GM13976 (cell line): ENCODE measurements at regions not wholly inside any gene's neighbourhood (a gene's known extent, or its start where the extent isn't known, plus 50 kb on each side); places are given as distances from the start of the nearest gene placed in this dataset.

Experiments
- DNase-seq: peaks from one replicate; pipeline ENCODE4 v3.0.0; 2012; ENCODE audit warnings: low spot score
- CTCF ChIP-seq: IDR thresholded peaks from 2 replicates; pipeline ENCODE4 v1.5.1; 2012; ENCODE audit warnings: borderline replicate concordance, mild to moderate bottlenecking; ENCODE audit not compliant: insufficient read depth; ENCODE audit errors: extremely low read depth, missing control alignments, control extremely low read depth
- in situ Hi-C: fragments of 300-500 bp; cut with MboI; formaldehyde crosslinking; loops from one replicate; pipeline ENCODE4 v1.12.0; 2022; ENCODE audit warnings: low sequenced_read_pairs, mixed read lengths, inconsistent platforms; ENCODE audit not compliant: unreplicated experiment

- in situ Hi-C loops: no loop called here
- no peak for TF ChIP-seq CTCF
- no peak for DNase-seq
Observed at GRCh38 chr12:58405363-58405762, 464.0 kb downstream of the ATP23 start.

- in situ Hi-C loops: no loop called here
- no peak for DNase-seq
- no peak for TF ChIP-seq CTCF
Observed at GRCh38 chr12:58408516-58408915, 467.1 kb downstream of the ATP23 start.

GRCh38 chr12:58412461-58413060 is 471.2 kb downstream of the ATP23 start:
- in situ Hi-C loops: no loop called here
- no peak for DNase-seq
- no peak for TF ChIP-seq CTCF

GRCh38 chr12:58413794-58414193 is 472.4 kb downstream of the ATP23 start:
- DNase-seq: no peak
- TF ChIP-seq CTCF: no peak

GRCh38 chr12:58414398-58414871 is 473.1 kb downstream of the ATP23 start:
- TF ChIP-seq CTCF: no peak
- in situ Hi-C loops: no loop called here
- DNase-seq: no peak

More at GRCh38 chr12:58413794-58414193, 472.4 kb downstream of the ATP23 start:
- in situ Hi-C loops: no loop called here

GRCh38 chr12:58415716-58416115 is 474.3 kb downstream of the ATP23 start:
- in situ Hi-C loops: no loop called here
- no peak for DNase-seq

More at GRCh38 chr12:58415716-58416115, 474.3 kb downstream of the ATP23 start:
- no peak for TF ChIP-seq CTCF
